ENCODE measurements at regions not wholly inside any gene's neighbourhood (a gene's known extent, or its start where the extent isn't known, plus 50 kb on each side); places are given as distances from the start of the nearest gene placed in this dataset.

DNA sequence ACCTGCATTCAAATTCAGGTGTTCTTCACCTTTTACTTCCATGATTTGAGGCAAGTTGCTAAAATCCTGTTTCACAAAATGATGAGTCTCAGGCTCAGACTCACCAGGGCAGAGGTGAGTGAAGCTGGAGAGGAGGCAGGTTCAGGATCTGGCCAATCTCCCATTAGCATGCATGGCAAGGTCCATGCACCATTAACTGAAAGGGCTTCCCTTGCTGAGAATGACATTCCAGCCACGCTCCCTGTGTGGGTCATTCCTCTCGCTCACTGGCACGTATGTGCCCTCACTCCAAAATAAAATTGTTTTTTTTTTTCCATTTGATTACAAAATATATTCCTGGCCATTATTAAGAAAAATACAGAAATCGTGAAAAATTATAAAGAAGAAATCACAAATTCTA lies 257.6 kb downstream of the C12orf75 start:
- no peak for DNase-seq
- Mint-ChIP-seq H3K9me3 (peaks cover 0 to 3% (median 0%) of the 10 kb centered on the region in 7 donors), H3K4me1 (no peaks in the 10 kb centered on the region), H3K27me3 (ENCODE audit: low read depth in 3 of 3) (peaks cover 0 to 5% (median 4%) of the 10 kb centered on the region in 3 donors), H3K4me3 (no peak overlapping the region), H3K36me3 (no peaks in the 10 kb centered on the region), H3K27ac (no peak overlapping the region)
- Histone ChIP-seq H3K4me2 (replicated peaks; ENCODE audit: extremely low read depth, low read length, poor library complexity, severe bottlenecking) (no peak overlapping the region), H3K9me3 (replicated peaks in 1 of 2; ENCODE audit: control insufficient read depth in 1 of 2, insufficient read depth in 1 of 2, low read length in 2 of 2) (no peaks in the 10 kb centered on the region), H3K79me2 (ENCODE audit: insufficient read depth, low read length) (no peaks in the 10 kb centered on the region), H2AFZ (ENCODE audit: insufficient read depth, low read depth, low read length, poor library complexity, severe bottlenecking) (no peak overlapping the region), H3K4me3 (replicated peaks in 1 of 3; ENCODE audit: low read depth in 2 of 3, low read length in 3 of 3) (no peak overlapping the region), H3K27ac (ENCODE audit: low read depth in 1 of 2, low read length in 2 of 2) (no peak overlapping the region), H3K36me3 (replicated peaks in 1 of 2; ENCODE audit: control insufficient read depth in 1 of 2, insufficient read depth in 2 of 2, low read length in 2 of 2) (no peaks in the 10 kb centered on the region), H3K4me1 (ENCODE audit: control insufficient read depth in 1 of 2, insufficient read depth in 2 of 2, low read length in 2 of 2) (no peaks in the 10 kb centered on the region), H4K20me1 (ENCODE audit: insufficient read depth, low read length) (no peaks in the 10 kb centered on the region), H3K27me3 (ENCODE audit: control insufficient read depth in 2 of 2, insufficient read depth in 2 of 2, low read length in 2 of 2) (no peaks in the 10 kb centered on the region), H3K9ac (ENCODE audit: insufficient read depth, low read length, poor library complexity, severe bottlenecking) (no peak overlapping the region)
- intact Hi-C loops (cut with micrococcal nuclease), result no loop called here
- TF ChIP-seq, protein P1, sequence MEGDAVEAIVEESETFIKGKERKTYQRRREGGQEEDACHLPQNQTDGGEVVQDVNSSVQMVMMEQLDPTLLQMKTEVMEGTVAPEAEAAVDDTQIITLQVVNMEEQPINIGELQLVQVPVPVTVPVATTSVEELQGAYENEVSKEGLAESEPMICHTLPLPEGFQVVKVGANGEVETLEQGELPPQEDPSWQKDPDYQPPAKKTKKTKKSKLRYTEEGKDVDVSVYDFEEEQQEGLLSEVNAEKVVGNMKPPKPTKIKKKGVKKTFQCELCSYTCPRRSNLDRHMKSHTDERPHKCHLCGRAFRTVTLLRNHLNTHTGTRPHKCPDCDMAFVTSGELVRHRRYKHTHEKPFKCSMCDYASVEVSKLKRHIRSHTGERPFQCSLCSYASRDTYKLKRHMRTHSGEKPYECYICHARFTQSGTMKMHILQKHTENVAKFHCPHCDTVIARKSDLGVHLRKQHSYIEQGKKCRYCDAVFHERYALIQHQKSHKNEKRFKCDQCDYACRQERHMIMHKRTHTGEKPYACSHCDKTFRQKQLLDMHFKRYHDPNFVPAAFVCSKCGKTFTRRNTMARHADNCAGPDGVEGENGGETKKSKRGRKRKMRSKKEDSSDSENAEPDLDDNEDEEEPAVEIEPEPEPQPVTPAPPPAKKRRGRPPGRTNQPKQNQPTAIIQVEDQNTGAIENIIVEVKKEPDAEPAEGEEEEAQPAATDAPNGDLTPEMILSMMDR (IDR thresholded peaks at IDR 0.05), result no peak
- no CpG with 5 or more reads among the region's 4 CpGs for WGBS (ENCODE audit: insufficient coverage)

DNA sequence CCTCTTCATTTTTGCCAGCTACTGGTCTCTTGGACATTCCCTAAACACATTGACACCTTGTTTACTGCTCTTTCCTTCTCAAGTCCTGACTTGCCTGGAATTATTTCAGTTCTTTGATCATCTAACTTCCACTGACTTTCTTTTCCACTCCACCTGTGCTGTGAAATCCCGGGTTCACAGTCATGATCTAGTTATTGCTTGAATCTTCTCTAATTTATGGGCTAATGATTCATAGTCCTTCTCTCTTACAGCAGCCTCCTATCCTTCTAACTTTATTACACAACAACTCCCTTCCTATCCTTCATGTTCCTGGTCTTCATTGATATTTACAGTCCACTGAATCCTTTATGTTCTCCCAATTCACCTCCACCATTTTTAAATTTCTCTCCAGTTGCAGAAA lies 260.1 kb downstream of the C12orf75 start:
- no peak overlapping the region for H3K4me2 ChIP-seq (replicated peaks; ENCODE audit: extremely low read depth, low read length, poor library complexity, severe bottlenecking)
- Mint-ChIP-seq H3K27me3 (ENCODE audit: low read depth in 3 of 3) (peaks cover 0 to 5% (median 2%) of the 10 kb centered on the region in 3 donors), H3K36me3 (no peaks in the 10 kb centered on the region), H3K4me3 (no peak overlapping the region), H3K4me1 (no peaks in the 10 kb centered on the region), H3K9me3 (peaks cover 0 to 5% (median 0%) of the 10 kb centered on the region in 7 donors), H3K27ac (no peak overlapping the region)
- intact Hi-C loops (cut with micrococcal nuclease), result no loop called here
- WGBS (ENCODE audit: insufficient coverage), result 71% methylated on average over 1 of the region's 1 CpG
- no peak for DNase-seq
- no peak overlapping the region for H3K27ac ChIP-seq (ENCODE audit: low read depth in 1 of 2, low read length in 2 of 2)
- H3K9me3 ChIP-seq (replicated peaks in 1 of 2; ENCODE audit: control insufficient read depth in 1 of 2, insufficient read depth in 1 of 2, low read length in 2 of 2), result no peaks in the 10 kb centered on the region
- no peak overlapping the region for H3K4me3 ChIP-seq (replicated peaks in 1 of 3; ENCODE audit: low read depth in 2 of 3, low read length in 3 of 3)
- H4K20me1 ChIP-seq (ENCODE audit: insufficient read depth, low read length), result no peaks in the 10 kb centered on the region
- no peak overlapping the region for H2AFZ ChIP-seq (ENCODE audit: insufficient read depth, low read depth, low read length, poor library complexity, severe bottlenecking)
- H3K4me1 ChIP-seq (ENCODE audit: control insufficient read depth in 1 of 2, insufficient read depth in 2 of 2, low read length in 2 of 2), result no peaks in the 10 kb centered on the region
- no peak overlapping the region for H3K9ac ChIP-seq (ENCODE audit: insufficient read depth, low read length, poor library complexity, severe bottlenecking)
- no peaks in the 10 kb centered on the region for H3K27me3 ChIP-seq (ENCODE audit: control insufficient read depth in 2 of 2, insufficient read depth in 2 of 2, low read length in 2 of 2)
- TF ChIP-seq, protein P1 (IDR thresholded peaks at IDR 0.05), result no peak
- no peaks in the 10 kb centered on the region for H3K79me2 ChIP-seq (ENCODE audit: insufficient read depth, low read length)
- no peaks in the 10 kb centered on the region for H3K36me3 ChIP-seq (replicated peaks in 1 of 2; ENCODE audit: control insufficient read depth in 1 of 2, insufficient read depth in 2 of 2, low read length in 2 of 2)
